Activated naive CD4-positive, alpha-beta T cell treated with anti-CD3 and anti-CD28 coated beads, Interleukin-2, amount 50 U/mL, for 16 hours (primary cell): ENCODE measurements at regions not wholly inside any gene's neighbourhood (a gene's known extent, or its start where the extent isn't known, plus 50 kb on each side); places are given as distances from the start of the nearest gene placed in this dataset.
"Not testable (repeated sequence)": the region's sequence is repeated elsewhere in the genome, so short reads cannot be mapped to it uniquely, and the experiment has no call there.

ENCODE experiments used
- DNase-seq: peaks from one replicate; pipeline ENCODE4 v3.0.0-alpha.2; 2020

GRCh38 chr9:63450836-63451235 lies 1834.2 kb downstream of the FOXD4L5 start:
- DNase-seq: not testable (repeated sequence)

GRCh38 chr9:63425123-63425522 lies 1859.9 kb downstream of the FOXD4L5 start:
- not testable (repeated sequence) for DNase-seq

GRCh38 chr9:63390897-63391296 lies 1894.1 kb downstream of the FOXD4L5 start:
- DNase-seq: not testable (repeated sequence)

GRCh38 chr9:63385479-63385878 lies 1899.5 kb downstream of the FOXD4L5 start:
- DNase-seq: peak; percentile 0

- DNase-seq: not testable (repeated sequence)
Measured at GRCh38 chr9:63379864-63380263, 1905.1 kb downstream of the FOXD4L5 start.

GRCh38 chr9:63354219-63354618 lies 1930.8 kb downstream of the FOXD4L5 start:
- not testable (repeated sequence) for DNase-seq

- DNase-seq: not testable (repeated sequence)
Measured at GRCh38 chr9:63347347-63347746, 1937.7 kb downstream of the FOXD4L5 start.

- DNase-seq: not testable (repeated sequence)
Measured at GRCh38 chr9:63346310-63347048, 1938.5 kb downstream of the FOXD4L5 start.

GRCh38 chr9:63344408-63344807 lies 1940.6 kb downstream of the FOXD4L5 start:
- not testable (repeated sequence) for DNase-seq

- DNase-seq: not testable (repeated sequence)
Measured at GRCh38 chr9:63342528-63342927, 1942.5 kb downstream of the FOXD4L5 start.

- DNase-seq: not testable (repeated sequence)
Measured at GRCh38 chr9:63337899-63338604, 1947.0 kb downstream of the FOXD4L5 start.

GRCh38 chr9:63335286-63335685 lies 1949.7 kb downstream of the FOXD4L5 start:
- not testable (repeated sequence) for DNase-seq

- DNase-seq: not testable (repeated sequence)
Measured at GRCh38 chr9:63334187-63334586, 1950.8 kb downstream of the FOXD4L5 start.

- not testable (repeated sequence) for DNase-seq
Measured at GRCh38 chr9:63333083-63333482, 1951.9 kb downstream of the FOXD4L5 start.

- DNase-seq: not testable (repeated sequence)
Measured at GRCh38 chr9:63328313-63328712, 1956.7 kb downstream of the FOXD4L5 start.

GRCh38 chr9:63327211-63327610 lies 1957.8 kb downstream of the FOXD4L5 start:
- not testable (repeated sequence) for DNase-seq

- DNase-seq: not testable (repeated sequence)
Measured at GRCh38 chr9:63326665-63327064, 1958.3 kb downstream of the FOXD4L5 start.

- DNase-seq: not testable (repeated sequence)
Measured at GRCh38 chr9:63325696-63326095, 1959.3 kb downstream of the FOXD4L5 start.

GRCh38 chr9:63318093-63318492 lies 1966.9 kb downstream of the FOXD4L5 start:
- not testable (repeated sequence) for DNase-seq

GRCh38 chr9:63315387-63315786 lies 1969.6 kb downstream of the FOXD4L5 start:
- DNase-seq: not testable (repeated sequence)

GRCh38 chr9:63296848-63297247 lies 1988.2 kb downstream of the FOXD4L5 start:
- DNase-seq: not testable (repeated sequence)

- DNase-seq: not testable (repeated sequence)
Measured at GRCh38 chr9:63296366-63296765, 1988.6 kb downstream of the FOXD4L5 start.

GRCh38 chr9:63289971-63290370 lies 1995.0 kb downstream of the FOXD4L5 start:
- not testable (repeated sequence) for DNase-seq
